ENCODE measurements at regions not wholly inside any gene's neighbourhood (a gene's known extent, or its start where the extent isn't known, plus 50 kb on each side); places are given as distances from the start of the nearest gene placed in this dataset.

- Histone ChIP-seq H3K9ac (ENCODE audit: extremely low read depth, low read length, poor library complexity, severe bottlenecking) (no peak overlapping the region), H3K36me3 (ENCODE audit: control insufficient read depth, insufficient read depth, low read length) (no peaks in the 10 kb centered on the region), H3K4me1 (ENCODE audit: control insufficient read depth, insufficient read depth, low read length) (no peaks in the 10 kb centered on the region), H3K4me3 (ENCODE audit: low read length) (no peak overlapping the region), H3K9me3 (ENCODE audit: control insufficient read depth, low read length) (no peaks in the 10 kb centered on the region), H3K27me3 (ENCODE audit: control insufficient read depth, insufficient read depth, low read length, poor library complexity, severe bottlenecking) (peaks cover 4% of the 10 kb centered on the region), H3K27ac (ENCODE audit: low read depth, low read length) (no peak overlapping the region)
- DNase-seq, result no peak
- Mint-ChIP-seq H3K9me3 (peaks cover 3% of the 10 kb centered on the region), H3K4me1 (no peaks in the 10 kb centered on the region), H3K4me3 (no peak overlapping the region), H3K27me3 (ENCODE audit: insufficient read depth) (peaks cover 1% of the 10 kb centered on the region), H3K27ac (no peak overlapping the region), H3K36me3 (ENCODE audit: low read depth) (no peaks in the 10 kb centered on the region)
- 97 to 100% methylated on average over 3 to 4 of the region's 4 CpGs for WGBS, 2 experiments (ENCODE audit: insufficient coverage in 1 of 2, insufficient read length in 1 of 2)
- no peak for TF ChIP-seq CTCF (conservative IDR thresholded peaks at IDR 0.05)
Observed at GRCh38 chr20:16125816-16126215, 447.4 kb downstream of the KIF16B start.

GRCh38 chr20:16124911-16125776 is 448.1 kb downstream of the KIF16B start:
- no peak overlapping the region for H3K9ac ChIP-seq (ENCODE audit: extremely low read depth, low read length, poor library complexity, severe bottlenecking)
- H3K27me3 Mint-ChIP-seq (ENCODE audit: insufficient read depth), result peaks cover 1% of the 10 kb centered on the region
- H3K27me3 ChIP-seq (ENCODE audit: control insufficient read depth, insufficient read depth, low read length, poor library complexity, severe bottlenecking), result peaks cover 4% of the 10 kb centered on the region
- H3K27ac Mint-ChIP-seq, result no peak overlapping the region
- no peaks in the 10 kb centered on the region for H3K36me3 ChIP-seq (ENCODE audit: control insufficient read depth, insufficient read depth, low read length)
- H3K9me3 Mint-ChIP-seq, result peaks cover 3% of the 10 kb centered on the region
- WGBS, 2 experiments (ENCODE audit: insufficient coverage in 1 of 2, insufficient read length in 1 of 2), result 95% methylated on average over 6 to 9 of the region's 9 CpGs
- no peak for DNase-seq
- H3K4me3 ChIP-seq (ENCODE audit: low read length), result no peak overlapping the region
- TF ChIP-seq CTCF (conservative IDR thresholded peaks at IDR 0.05), result no peak
- H3K9me3 ChIP-seq (ENCODE audit: control insufficient read depth, low read length), result no peaks in the 10 kb centered on the region
- no peak overlapping the region for H3K27ac ChIP-seq (ENCODE audit: low read depth, low read length)
- no peak overlapping the region for H3K4me3 Mint-ChIP-seq
- no peaks in the 10 kb centered on the region for H3K4me1 ChIP-seq (ENCODE audit: control insufficient read depth, insufficient read depth, low read length)
- H3K4me1 Mint-ChIP-seq, result no peaks in the 10 kb centered on the region
- no peaks in the 10 kb centered on the region for H3K36me3 Mint-ChIP-seq (ENCODE audit: low read depth)

GRCh38 chr20:16124491-16124890 is 448.8 kb downstream of the KIF16B start:
- Histone ChIP-seq H3K27me3 (ENCODE audit: control insufficient read depth, insufficient read depth, low read length, poor library complexity, severe bottlenecking) (peaks cover 4% of the 10 kb centered on the region), H3K9ac (ENCODE audit: extremely low read depth, low read length, poor library complexity, severe bottlenecking) (no peak overlapping the region), H3K27ac (ENCODE audit: low read depth, low read length) (no peak overlapping the region), H3K4me3 (ENCODE audit: low read length) (no peak overlapping the region), H3K4me1 (ENCODE audit: control insufficient read depth, insufficient read depth, low read length) (no peaks in the 10 kb centered on the region), H3K9me3 (ENCODE audit: control insufficient read depth, low read length) (no peaks in the 10 kb centered on the region), H3K36me3 (ENCODE audit: control insufficient read depth, insufficient read depth, low read length) (no peaks in the 10 kb centered on the region)
- Mint-ChIP-seq H3K4me3 (no peak overlapping the region), H3K4me1 (no peaks in the 10 kb centered on the region), H3K27me3 (ENCODE audit: insufficient read depth) (peaks cover 1% of the 10 kb centered on the region), H3K36me3 (ENCODE audit: low read depth) (no peaks in the 10 kb centered on the region), H3K27ac (no peak overlapping the region), H3K9me3 (peaks cover 3% of the 10 kb centered on the region)
- WGBS, 2 experiments (ENCODE audit: insufficient coverage in 1 of 2, insufficient read length in 1 of 2), result 92 to 100% methylated on average over 1 to 2 of the region's 2 CpGs
- TF ChIP-seq CTCF (conservative IDR thresholded peaks at IDR 0.05), result no peak
- DNase-seq, result no peak
